ENCODE measurements at regions not wholly inside any gene's neighbourhood (a gene's known extent, or its start where the extent isn't known, plus 50 kb on each side); places are given as distances from the start of the nearest gene placed in this dataset.

DNA sequence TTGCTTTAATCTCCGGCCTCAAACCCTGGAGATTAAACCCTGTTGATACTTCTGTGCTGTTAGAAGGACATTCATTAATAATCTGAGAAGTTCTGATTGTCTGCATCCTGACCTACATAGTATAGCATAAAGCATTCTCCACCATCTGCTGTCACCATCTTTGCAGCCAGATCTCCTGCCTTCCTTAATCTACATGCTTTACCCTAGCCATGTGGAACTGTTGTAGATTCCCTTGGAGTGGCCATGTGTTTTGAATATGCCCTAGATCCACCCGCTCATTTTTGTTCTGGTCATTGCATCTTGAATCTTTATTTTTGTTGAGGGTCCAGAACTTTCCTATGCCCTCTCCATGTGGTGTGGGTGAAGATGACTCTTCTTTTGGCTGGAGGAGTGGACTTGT lies 110.3 kb downstream of the OXSM start:
- Histone ChIP-seq H3K9me3 (ENCODE audit: severe bottlenecking) (no peaks in the 10 kb centered on the region), H3K4me3 (ENCODE audit: severe bottlenecking) (no peak overlapping the region), H3K27ac (ENCODE audit: poor library complexity, severe bottlenecking) (no peak overlapping the region), H3K27me3 (ENCODE audit: insufficient read depth, poor library complexity, severe bottlenecking) (no peaks in the 10 kb centered on the region), H3K36me3 (ENCODE audit: low read depth) (no peaks in the 10 kb centered on the region), H3K4me1 (ENCODE audit: insufficient read depth, poor library complexity, severe bottlenecking) (no peaks in the 10 kb centered on the region)
- ATAC-seq (ENCODE audit: low read depth): no peak
- no peak for DNase-seq (ENCODE audit: low spot score)
- TF ChIP-seq, protein P1, sequence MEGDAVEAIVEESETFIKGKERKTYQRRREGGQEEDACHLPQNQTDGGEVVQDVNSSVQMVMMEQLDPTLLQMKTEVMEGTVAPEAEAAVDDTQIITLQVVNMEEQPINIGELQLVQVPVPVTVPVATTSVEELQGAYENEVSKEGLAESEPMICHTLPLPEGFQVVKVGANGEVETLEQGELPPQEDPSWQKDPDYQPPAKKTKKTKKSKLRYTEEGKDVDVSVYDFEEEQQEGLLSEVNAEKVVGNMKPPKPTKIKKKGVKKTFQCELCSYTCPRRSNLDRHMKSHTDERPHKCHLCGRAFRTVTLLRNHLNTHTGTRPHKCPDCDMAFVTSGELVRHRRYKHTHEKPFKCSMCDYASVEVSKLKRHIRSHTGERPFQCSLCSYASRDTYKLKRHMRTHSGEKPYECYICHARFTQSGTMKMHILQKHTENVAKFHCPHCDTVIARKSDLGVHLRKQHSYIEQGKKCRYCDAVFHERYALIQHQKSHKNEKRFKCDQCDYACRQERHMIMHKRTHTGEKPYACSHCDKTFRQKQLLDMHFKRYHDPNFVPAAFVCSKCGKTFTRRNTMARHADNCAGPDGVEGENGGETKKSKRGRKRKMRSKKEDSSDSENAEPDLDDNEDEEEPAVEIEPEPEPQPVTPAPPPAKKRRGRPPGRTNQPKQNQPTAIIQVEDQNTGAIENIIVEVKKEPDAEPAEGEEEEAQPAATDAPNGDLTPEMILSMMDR (IDR thresholded peaks at IDR 0.05; ENCODE audit: poor library complexity, severe bottlenecking): no peak

DNA sequence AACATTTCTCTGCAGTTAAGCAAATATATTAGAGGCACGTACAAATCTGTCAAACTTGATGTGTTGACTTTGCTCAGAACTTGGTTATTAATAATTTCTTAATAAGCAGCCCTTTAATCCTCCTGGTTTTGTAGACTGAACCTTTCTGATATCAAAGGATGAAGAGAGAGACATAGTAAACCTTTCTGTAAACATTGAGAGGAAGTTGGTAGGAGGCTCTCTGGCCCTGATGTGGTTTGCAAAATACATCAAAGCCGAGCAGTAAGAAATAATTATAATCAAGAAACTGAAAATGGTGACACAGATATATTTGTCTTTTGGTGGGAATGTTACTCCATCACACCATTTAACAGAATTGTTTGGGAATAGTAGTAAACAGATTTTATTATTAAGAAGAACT lies 111.9 kb downstream of the OXSM start:
- TF ChIP-seq, protein P1 (IDR thresholded peaks at IDR 0.05; ENCODE audit: poor library complexity, severe bottlenecking): no peak
- no peak for DNase-seq (ENCODE audit: low spot score)
- H3K4me3 ChIP-seq (ENCODE audit: severe bottlenecking): no peak overlapping the region
- H3K27me3 ChIP-seq (ENCODE audit: insufficient read depth, poor library complexity, severe bottlenecking): no peaks in the 10 kb centered on the region
- no peak for ATAC-seq (ENCODE audit: low read depth)
- H3K4me1 ChIP-seq (ENCODE audit: insufficient read depth, poor library complexity, severe bottlenecking): no peaks in the 10 kb centered on the region
- no peaks in the 10 kb centered on the region for H3K9me3 ChIP-seq (ENCODE audit: severe bottlenecking)
- H3K27ac ChIP-seq (ENCODE audit: poor library complexity, severe bottlenecking): no peak overlapping the region
- no peaks in the 10 kb centered on the region for H3K36me3 ChIP-seq (ENCODE audit: low read depth)

DNA sequence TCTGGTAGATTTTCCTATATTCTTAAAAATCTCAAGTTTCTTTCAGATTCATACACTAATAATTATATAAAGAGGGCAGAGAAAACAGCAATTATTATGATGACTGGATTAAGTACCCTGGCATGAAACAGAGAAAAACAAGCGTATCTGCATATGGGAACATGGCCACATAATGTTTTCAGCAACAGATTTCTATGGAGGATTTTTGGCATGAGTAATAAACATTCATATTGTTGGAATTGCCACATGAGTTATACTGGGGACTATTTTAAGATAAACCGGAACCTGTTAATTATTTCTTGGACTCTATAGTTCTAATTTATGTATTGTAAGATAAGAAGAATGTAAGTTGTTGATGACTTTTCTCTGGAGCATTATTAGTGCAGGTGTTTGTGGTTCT lies 112.7 kb downstream of the OXSM start:
- Histone ChIP-seq H3K27ac (ENCODE audit: poor library complexity, severe bottlenecking) (no peak overlapping the region), H3K9me3 (ENCODE audit: severe bottlenecking) (no peaks in the 10 kb centered on the region), H3K4me3 (ENCODE audit: severe bottlenecking) (no peak overlapping the region), H3K27me3 (ENCODE audit: insufficient read depth, poor library complexity, severe bottlenecking) (no peaks in the 10 kb centered on the region), H3K4me1 (ENCODE audit: insufficient read depth, poor library complexity, severe bottlenecking) (no peaks in the 10 kb centered on the region), H3K36me3 (ENCODE audit: low read depth) (no peaks in the 10 kb centered on the region)
- no peak for ATAC-seq (ENCODE audit: low read depth)
- TF ChIP-seq, protein P1 (IDR thresholded peaks at IDR 0.05; ENCODE audit: poor library complexity, severe bottlenecking): no peak
- no peak for DNase-seq (ENCODE audit: low spot score)

DNA sequence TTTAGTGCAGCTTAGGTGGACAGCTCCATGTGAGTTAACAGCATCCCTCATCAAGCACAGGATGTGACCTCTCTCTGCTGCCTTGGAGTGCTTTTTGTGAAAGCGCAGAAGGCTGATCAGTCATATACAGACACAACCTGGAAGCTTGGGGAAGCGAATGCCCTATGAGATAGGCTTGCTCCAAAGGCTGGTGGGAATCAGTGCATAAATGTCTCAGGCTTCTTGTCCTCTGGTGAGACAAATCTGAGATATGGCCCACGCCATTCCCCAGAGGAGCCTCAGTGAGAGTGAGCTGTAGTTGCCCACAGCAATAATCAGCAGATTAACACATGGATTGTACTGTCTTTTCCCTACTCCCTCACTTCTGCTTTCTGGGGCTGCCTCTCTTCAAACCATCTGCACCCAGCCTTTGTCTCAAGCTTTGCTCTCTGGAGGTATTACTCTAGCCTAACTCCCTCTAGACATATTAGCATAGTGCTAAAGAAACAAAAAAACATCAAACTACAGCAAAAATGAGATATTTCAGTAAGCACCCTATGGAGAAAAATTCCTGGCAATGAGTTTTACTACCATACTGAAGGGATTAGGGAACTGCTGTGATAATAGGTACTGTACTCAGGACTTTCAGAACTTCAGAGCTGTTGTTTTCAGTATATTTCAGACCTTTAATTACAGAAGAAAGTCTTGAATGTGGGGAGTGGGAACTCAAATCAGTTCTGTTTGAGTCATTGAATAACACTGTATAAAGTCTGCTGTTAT lies 113.7 kb downstream of the OXSM start:
- Histone ChIP-seq H3K4me3 (ENCODE audit: severe bottlenecking) (no peak overlapping the region), H3K9me3 (ENCODE audit: severe bottlenecking) (no peaks in the 10 kb centered on the region), H3K36me3 (ENCODE audit: low read depth) (no peaks in the 10 kb centered on the region), H3K4me1 (ENCODE audit: insufficient read depth, poor library complexity, severe bottlenecking) (no peaks in the 10 kb centered on the region), H3K27ac (ENCODE audit: poor library complexity, severe bottlenecking) (no peak overlapping the region), H3K27me3 (ENCODE audit: insufficient read depth, poor library complexity, severe bottlenecking) (no peaks in the 10 kb centered on the region)
- ATAC-seq (ENCODE audit: low read depth): no peak
- TF ChIP-seq, protein P1 (IDR thresholded peaks at IDR 0.05; ENCODE audit: poor library complexity, severe bottlenecking): no peak
- no peak for DNase-seq (ENCODE audit: low spot score)

DNA sequence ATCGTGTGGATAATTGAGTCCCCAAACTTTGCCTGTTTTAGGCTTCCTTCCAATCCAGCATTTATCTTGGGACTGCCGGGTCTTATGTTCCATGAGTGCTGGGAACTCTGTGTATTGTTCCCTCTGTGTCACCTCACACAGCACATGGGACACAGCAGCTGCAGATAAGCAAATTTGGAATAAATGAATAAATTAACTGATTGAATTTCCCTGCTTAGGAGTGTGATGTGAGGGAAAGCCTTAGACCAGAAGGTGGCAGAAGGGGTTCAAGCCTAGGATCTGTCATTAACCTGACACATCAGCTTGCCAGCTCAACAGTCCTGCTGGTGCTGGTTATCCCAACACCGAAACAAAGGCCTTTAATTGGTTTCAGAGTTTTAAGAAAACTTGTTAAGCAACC lies 114.3 kb downstream of the OXSM start:
- TF ChIP-seq, protein P1 (IDR thresholded peaks at IDR 0.05; ENCODE audit: poor library complexity, severe bottlenecking): no peak
- ATAC-seq (ENCODE audit: low read depth) (no peak; the same call in 2 of the 3 replicates), DNase-seq (ENCODE audit: low spot score) (no peak)
- Histone ChIP-seq H3K36me3 (ENCODE audit: low read depth) (no peaks in the 10 kb centered on the region), H3K4me1 (ENCODE audit: insufficient read depth, poor library complexity, severe bottlenecking) (no peaks in the 10 kb centered on the region), H3K27me3 (ENCODE audit: insufficient read depth, poor library complexity, severe bottlenecking) (no peaks in the 10 kb centered on the region), H3K4me3 (ENCODE audit: severe bottlenecking) (no peak overlapping the region), H3K9me3 (ENCODE audit: severe bottlenecking) (no peaks in the 10 kb centered on the region), H3K27ac (ENCODE audit: poor library complexity, severe bottlenecking) (no peak overlapping the region)
